ENCODE measurements at regions not wholly inside any gene's neighbourhood (a gene's known extent, or its start where the extent isn't known, plus 50 kb on each side); places are given as distances from the start of the nearest gene placed in this dataset.
"Not testable (repeated sequence)": the region's sequence is repeated elsewhere in the genome, so short reads cannot be mapped to it uniquely, and the experiment has no call there.

- not testable (repeated sequence) for H3K9ac ChIP-seq (ENCODE audit: low read depth, low read length); H3K9me3 ChIP-seq (ENCODE audit: control insufficient read depth, insufficient read depth, low read length); H3K4me3 ChIP-seq (ENCODE audit: low read depth, low read length); H3K27me3 ChIP-seq (ENCODE audit: control insufficient read depth, insufficient read depth, low read length); H3K36me3 ChIP-seq (ENCODE audit: control insufficient read depth, insufficient read depth, low read length); H3K4me1 ChIP-seq (ENCODE audit: control insufficient read depth, insufficient read depth, low read length)
These were observed 237.6 kb upstream of the DIO3 start for GRCh38 chr14:101323614-101324235.

DNA sequence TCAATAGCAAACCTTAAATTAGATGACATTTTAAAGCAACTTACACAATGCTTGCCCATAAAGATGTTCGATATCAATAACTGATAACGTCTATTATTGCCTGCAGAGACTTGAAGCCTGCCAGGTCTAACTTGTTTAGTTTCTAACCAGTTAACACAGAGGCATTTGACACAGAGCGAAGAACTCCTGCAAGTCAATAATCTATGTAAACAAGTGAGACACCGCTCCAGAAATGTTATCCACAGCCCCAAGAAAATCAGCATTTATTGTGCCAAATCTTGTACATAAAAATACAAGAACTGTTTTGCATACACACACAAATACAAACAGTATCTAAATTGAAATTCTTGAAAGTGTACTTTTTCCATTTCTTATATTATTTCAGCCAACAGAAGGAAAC lies 236.0 kb upstream of the DIO3 start:
- no peaks in the 10 kb centered on the region for H3K9me3 ChIP-seq (ENCODE audit: control insufficient read depth, insufficient read depth, low read length)
- H3K27me3 ChIP-seq (ENCODE audit: control insufficient read depth, insufficient read depth, low read length): no peaks in the 10 kb centered on the region
- no peak overlapping the region for H3K4me3 ChIP-seq (ENCODE audit: low read depth, low read length)
- no peaks in the 10 kb centered on the region for H3K4me1 ChIP-seq (ENCODE audit: control insufficient read depth, insufficient read depth, low read length)
- no peak overlapping the region for H3K9ac ChIP-seq (ENCODE audit: low read depth, low read length)
- H3K36me3 ChIP-seq (ENCODE audit: control insufficient read depth, insufficient read depth, low read length): no peaks in the 10 kb centered on the region

DNA sequence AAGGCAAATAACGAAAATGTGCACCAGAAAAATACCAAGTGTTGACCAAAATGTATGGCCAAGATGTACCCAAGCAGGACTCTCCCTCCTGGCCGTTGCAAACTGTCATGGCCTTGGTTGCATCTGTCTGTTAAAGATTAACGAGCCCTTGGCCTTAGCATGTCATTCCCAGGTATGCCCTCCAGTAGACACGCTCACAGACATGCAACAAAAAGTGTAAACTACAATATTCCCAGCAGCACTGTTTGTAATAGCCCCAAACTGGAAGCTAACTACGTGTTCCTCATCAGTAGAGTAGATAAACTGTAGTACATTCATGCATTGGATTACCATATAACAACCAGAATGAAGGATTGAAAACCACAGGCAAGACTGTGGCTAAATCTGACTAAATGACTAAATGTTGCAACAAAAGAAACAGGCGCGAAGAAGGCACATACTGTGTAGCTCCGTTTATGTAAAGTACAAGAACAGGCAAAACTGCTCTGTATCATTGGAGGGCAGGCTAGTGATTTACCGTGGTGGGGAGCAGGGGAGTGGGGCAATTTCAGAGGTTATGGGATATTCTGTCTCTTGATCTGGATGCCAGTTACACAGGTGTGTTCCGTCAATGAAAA lies 232.8 kb upstream of the DIO3 start:
- Histone ChIP-seq H3K9ac (ENCODE audit: low read depth, low read length) (no peak overlapping the region), H3K36me3 (ENCODE audit: control insufficient read depth, insufficient read depth, low read length) (no peaks in the 10 kb centered on the region), H3K4me3 (ENCODE audit: low read depth, low read length) (no peak overlapping the region), H3K27me3 (ENCODE audit: control insufficient read depth, insufficient read depth, low read length) (no peaks in the 10 kb centered on the region), H3K9me3 (ENCODE audit: control insufficient read depth, insufficient read depth, low read length) (no peaks in the 10 kb centered on the region), H3K4me1 (ENCODE audit: control insufficient read depth, insufficient read depth, low read length) (no peaks in the 10 kb centered on the region)

- Histone ChIP-seq H3K4me3 (ENCODE audit: low read depth, low read length) (no peak overlapping the region), H3K9me3 (ENCODE audit: control insufficient read depth, insufficient read depth, low read length) (no peaks in the 10 kb centered on the region), H3K36me3 (ENCODE audit: control insufficient read depth, insufficient read depth, low read length) (no peaks in the 10 kb centered on the region), H3K27me3 (ENCODE audit: control insufficient read depth, insufficient read depth, low read length) (no peaks in the 10 kb centered on the region), H3K9ac (ENCODE audit: low read depth, low read length) (no peak overlapping the region), H3K4me1 (ENCODE audit: control insufficient read depth, insufficient read depth, low read length) (no peaks in the 10 kb centered on the region)
These were observed 230.7 kb upstream of the DIO3 start for GRCh38 chr14:101330416-101331140.

DNA sequence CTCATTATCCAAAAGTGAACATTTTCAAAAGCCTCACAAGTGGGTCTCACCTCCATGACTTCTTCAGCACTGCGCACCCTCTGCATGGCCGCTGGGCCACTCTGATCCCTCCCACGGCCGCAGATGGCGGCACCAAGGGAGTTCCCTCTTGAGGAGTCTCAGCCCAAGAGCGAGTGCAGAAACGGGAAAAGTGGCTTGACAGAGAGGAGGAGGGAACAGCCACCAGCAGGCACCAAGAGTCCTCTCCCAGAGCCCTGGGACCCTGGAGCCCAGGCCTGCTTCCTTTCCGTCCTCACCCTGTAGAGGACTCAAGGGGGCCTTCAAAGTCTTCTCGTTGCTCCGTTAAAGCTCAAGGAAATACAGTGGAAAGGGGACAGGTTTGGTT lies 230.2 kb upstream of the DIO3 start:
- H3K27me3 ChIP-seq (ENCODE audit: control insufficient read depth, insufficient read depth, low read length): no peaks in the 10 kb centered on the region
- H3K4me1 ChIP-seq (ENCODE audit: control insufficient read depth, insufficient read depth, low read length): no peaks in the 10 kb centered on the region
- no peak overlapping the region for H3K4me3 ChIP-seq (ENCODE audit: low read depth, low read length)
- no peak overlapping the region for H3K9ac ChIP-seq (ENCODE audit: low read depth, low read length)
- H3K36me3 ChIP-seq (ENCODE audit: control insufficient read depth, insufficient read depth, low read length): no peaks in the 10 kb centered on the region
- H3K9me3 ChIP-seq (ENCODE audit: control insufficient read depth, insufficient read depth, low read length): no peaks in the 10 kb centered on the region

- Histone ChIP-seq H3K9ac (ENCODE audit: low read depth, low read length) (no peak overlapping the region), H3K4me1 (ENCODE audit: control insufficient read depth, insufficient read depth, low read length) (no peaks in the 10 kb centered on the region), H3K27me3 (ENCODE audit: control insufficient read depth, insufficient read depth, low read length) (no peaks in the 10 kb centered on the region), H3K36me3 (ENCODE audit: control insufficient read depth, insufficient read depth, low read length) (no peaks in the 10 kb centered on the region), H3K4me3 (ENCODE audit: low read depth, low read length) (no peak overlapping the region), H3K9me3 (ENCODE audit: control insufficient read depth, insufficient read depth, low read length) (no peaks in the 10 kb centered on the region)
These were observed 229.6 kb upstream of the DIO3 start for GRCh38 chr14:101331661-101332169.

- no peaks in the 10 kb centered on the region for H3K36me3 ChIP-seq (ENCODE audit: control insufficient read depth, insufficient read depth, low read length)
- no peaks in the 10 kb centered on the region for H3K27me3 ChIP-seq (ENCODE audit: control insufficient read depth, insufficient read depth, low read length)
- no peak overlapping the region for H3K4me3 ChIP-seq (ENCODE audit: low read depth, low read length)
- H3K4me1 ChIP-seq (ENCODE audit: control insufficient read depth, insufficient read depth, low read length): no peaks in the 10 kb centered on the region
- H3K9ac ChIP-seq (ENCODE audit: low read depth, low read length): no peak overlapping the region
- H3K9me3 ChIP-seq (ENCODE audit: control insufficient read depth, insufficient read depth, low read length): no peaks in the 10 kb centered on the region
These were observed 229.0 kb upstream of the DIO3 start for GRCh38 chr14:101332281-101332680.

DNA sequence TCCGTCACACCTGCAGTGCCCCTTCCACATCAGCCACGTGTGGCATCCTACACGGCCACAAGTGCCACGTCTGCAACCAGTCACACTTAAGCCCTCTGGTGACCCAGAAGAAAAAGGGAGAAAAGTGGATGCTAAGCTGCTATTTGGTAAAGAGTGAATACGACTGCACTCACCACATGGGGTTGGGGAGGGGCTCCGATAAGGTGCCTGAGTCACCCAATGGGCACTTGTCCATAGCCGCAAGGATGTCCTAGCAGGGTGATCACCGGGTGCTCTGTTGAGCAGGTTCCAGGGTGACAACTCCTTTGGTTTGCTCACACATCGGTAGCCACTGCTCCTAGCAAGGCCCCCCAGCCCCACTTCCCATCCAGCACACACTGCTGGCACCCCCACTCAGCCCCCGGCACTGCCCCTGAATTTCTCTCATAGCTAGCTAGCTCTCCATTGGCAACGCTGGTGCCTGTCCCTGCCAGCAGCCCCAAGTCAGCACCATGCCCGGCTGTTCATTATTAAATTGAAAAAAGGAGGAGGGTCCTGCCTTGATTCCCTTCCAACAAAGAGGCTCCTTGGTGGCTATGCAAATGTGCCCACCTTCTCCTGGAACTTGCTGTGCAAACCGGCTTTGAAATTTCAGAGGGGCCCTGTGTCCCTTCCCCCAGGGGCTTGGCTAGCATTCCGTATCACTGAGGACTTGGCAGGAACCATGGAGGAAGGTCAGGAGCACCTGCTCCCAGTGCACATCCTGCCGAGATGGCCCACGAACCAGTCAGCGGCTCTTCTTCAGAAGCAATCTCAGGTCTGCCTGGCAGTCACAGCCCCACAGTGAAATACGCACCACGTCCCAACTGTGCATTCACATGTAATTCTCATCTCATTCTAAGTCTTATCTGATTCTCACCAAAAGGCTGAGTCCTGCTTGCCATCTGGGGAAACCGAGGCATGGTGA lies 227.7 kb upstream of the DIO3 start:
- Histone ChIP-seq H3K9ac (ENCODE audit: low read depth, low read length) (no peak overlapping the region), H3K9me3 (ENCODE audit: control insufficient read depth, insufficient read depth, low read length) (no peaks in the 10 kb centered on the region), H3K4me3 (ENCODE audit: low read depth, low read length) (no peak overlapping the region), H3K36me3 (ENCODE audit: control insufficient read depth, insufficient read depth, low read length) (no peaks in the 10 kb centered on the region), H3K27me3 (ENCODE audit: control insufficient read depth, insufficient read depth, low read length) (no peaks in the 10 kb centered on the region), H3K4me1 (ENCODE audit: control insufficient read depth, insufficient read depth, low read length) (no peaks in the 10 kb centered on the region)

DNA sequence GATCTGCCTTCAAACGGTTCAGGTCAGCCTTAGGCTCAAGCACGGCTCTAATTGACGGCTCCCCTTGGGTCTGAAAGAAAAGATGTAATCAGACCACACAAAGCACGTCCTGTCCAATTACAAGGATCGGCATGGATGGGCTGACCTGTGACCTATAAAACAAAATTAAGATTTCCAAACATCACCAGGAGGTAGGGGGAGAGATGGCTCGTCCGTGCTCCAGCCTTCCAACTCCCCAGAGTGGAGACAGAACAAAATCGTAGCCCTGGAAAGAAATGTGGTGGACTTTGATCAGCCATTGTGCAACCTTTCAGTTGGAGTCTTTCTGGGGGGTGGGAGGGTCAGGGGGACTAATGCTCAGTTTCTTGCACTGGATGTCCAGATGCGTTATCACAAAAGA lies 226.6 kb upstream of the DIO3 start:
- no peaks in the 10 kb centered on the region for H3K9me3 ChIP-seq (ENCODE audit: control insufficient read depth, insufficient read depth, low read length)
- H3K4me1 ChIP-seq (ENCODE audit: control insufficient read depth, insufficient read depth, low read length): no peaks in the 10 kb centered on the region
- no peaks in the 10 kb centered on the region for H3K36me3 ChIP-seq (ENCODE audit: control insufficient read depth, insufficient read depth, low read length)
- no peaks in the 10 kb centered on the region for H3K27me3 ChIP-seq (ENCODE audit: control insufficient read depth, insufficient read depth, low read length)
- no peak overlapping the region for H3K9ac ChIP-seq (ENCODE audit: low read depth, low read length)
- H3K4me3 ChIP-seq (ENCODE audit: low read depth, low read length): no peak overlapping the region

DNA sequence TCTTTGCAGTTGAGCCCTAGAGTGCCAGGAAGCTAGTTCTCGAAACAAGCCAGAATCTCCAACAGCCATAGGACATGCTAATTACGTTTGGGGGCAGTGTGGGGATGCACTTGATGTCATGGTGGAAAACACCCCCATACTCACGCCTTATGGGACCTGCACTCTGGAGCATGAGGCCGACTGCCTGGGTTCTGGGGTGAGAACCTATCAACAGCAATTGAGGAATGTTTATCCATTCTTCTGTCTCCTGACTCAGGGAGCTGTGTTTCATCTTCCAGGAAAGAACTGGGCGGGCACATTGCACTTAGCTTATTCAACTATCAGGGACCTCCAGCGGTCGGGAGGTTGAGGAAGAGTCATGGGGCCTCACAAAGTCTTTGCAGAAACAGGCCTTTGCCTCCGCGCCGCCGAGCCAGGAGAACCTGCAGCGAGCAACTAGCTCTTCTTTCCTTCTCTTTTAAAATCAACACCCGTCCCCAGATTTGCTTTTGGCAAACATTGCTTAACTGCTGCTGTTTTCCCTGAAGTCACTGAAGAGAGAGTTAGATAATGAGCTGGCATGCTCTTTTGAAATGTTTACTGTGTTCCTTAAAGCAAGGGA lies 226.1 kb upstream of the DIO3 start:
- Histone ChIP-seq H3K9ac (ENCODE audit: low read depth, low read length) (no peak overlapping the region), H3K36me3 (ENCODE audit: control insufficient read depth, insufficient read depth, low read length) (no peaks in the 10 kb centered on the region), H3K4me3 (ENCODE audit: low read depth, low read length) (no peak overlapping the region), H3K9me3 (ENCODE audit: control insufficient read depth, insufficient read depth, low read length) (no peaks in the 10 kb centered on the region), H3K4me1 (ENCODE audit: control insufficient read depth, insufficient read depth, low read length) (no peaks in the 10 kb centered on the region), H3K27me3 (ENCODE audit: control insufficient read depth, insufficient read depth, low read length) (no peaks in the 10 kb centered on the region)

GRCh38 chr14:101336183-101336582 lies 225.1 kb upstream of the DIO3 start:
- no peaks in the 10 kb centered on the region for H3K4me1 ChIP-seq (ENCODE audit: control insufficient read depth, insufficient read depth, low read length)
- no peaks in the 10 kb centered on the region for H3K9me3 ChIP-seq (ENCODE audit: control insufficient read depth, insufficient read depth, low read length)
- no peaks in the 10 kb centered on the region for H3K36me3 ChIP-seq (ENCODE audit: control insufficient read depth, insufficient read depth, low read length)
- H3K9ac ChIP-seq (ENCODE audit: low read depth, low read length): no peak overlapping the region
- no peak overlapping the region for H3K4me3 ChIP-seq (ENCODE audit: low read depth, low read length)
- no peaks in the 10 kb centered on the region for H3K27me3 ChIP-seq (ENCODE audit: control insufficient read depth, insufficient read depth, low read length)

Data from iPS-15b (cell line).